ENCODE measurements at regions not wholly inside any gene's neighbourhood (a gene's known extent, or its start where the extent isn't known, plus 50 kb on each side); places are given as distances from the start of the nearest gene placed in this dataset.

GRCh38 chr2:204354442-204354856 lies 190.8 kb upstream of the PARD3B start:
- TF ChIP-seq YY1 (IDR thresholded peaks at IDR 0.05; ENCODE audit: extremely low read depth, insufficient replicate concordance, low read depth, low read length) (no peak), POLR2A (IDR thresholded peaks at IDR 0.05; ENCODE audit: borderline replicate concordance, extremely low read depth, insufficient read depth, insufficient read length) (no peak), CTCF (IDR thresholded peaks at IDR 0.05 in 2 of 3, conservative IDR thresholded peaks at IDR 0.05 in 1 of 3; ENCODE audit: borderline replicate concordance in 1 of 3, insufficient read depth in 1 of 3, low read depth in 2 of 3, low read length in 2 of 3) (no peak), ZBTB33 (IDR thresholded peaks at IDR 0.05; ENCODE audit: extremely low read depth, insufficient replicate concordance, low read length) (no peak), EZH2 (IDR thresholded peaks at IDR 0.05) (no peak), MAX (IDR thresholded peaks at IDR 0.05) (no peak), EZH2phosphoT487 (IDR thresholded peaks at IDR 0.05; ENCODE audit: borderline replicate concordance) (no peak), FOSL1 (IDR thresholded peaks at IDR 0.05; ENCODE audit: low read depth) (no peak), RAD21 (IDR thresholded peaks at IDR 0.05; ENCODE audit: low read depth) (no peak), EGR1 (IDR thresholded peaks at IDR 0.05; ENCODE audit: low read depth) (no peak), SP1 (IDR thresholded peaks at IDR 0.05; ENCODE audit: low read depth) (no peak), REST (IDR thresholded peaks at IDR 0.05; ENCODE audit: low read depth) (no peak)
